ENCODE measurements at regions not wholly inside any gene's neighbourhood (a gene's known extent, or its start where the extent isn't known, plus 50 kb on each side); places are given as distances from the start of the nearest gene placed in this dataset.

- TF ChIP-seq CTCF (IDR thresholded peaks at IDR 0.05) (no peak), SP1 (CRISPR knock-in tag; conservative IDR thresholded peaks at IDR 0.05) (no peak), JUN (CRISPR knock-in tag; IDR thresholded peaks at IDR 0.05) (no peak), ATF6 (CRISPR knock-in tag; IDR thresholded peaks at IDR 0.05) (no peak), ZSCAN18 (CRISPR knock-in tag; IDR thresholded peaks at IDR 0.05) (no peak), CREM (CRISPR knock-in tag; IDR thresholded peaks at IDR 0.05) (no peak), MAX (CRISPR knock-in tag; IDR thresholded peaks at IDR 0.05) (no peak), PRDM15 (CRISPR knock-in tag; IDR thresholded peaks at IDR 0.05) (no peak)
These were observed 881.8 kb downstream of the SLITRK5 start for GRCh38 chr13:88552966-88553365.
